ENCODE measurements at regions not wholly inside any gene's neighbourhood (a gene's known extent, or its start where the extent isn't known, plus 50 kb on each side); places are given as distances from the start of the nearest gene placed in this dataset.

DNA sequence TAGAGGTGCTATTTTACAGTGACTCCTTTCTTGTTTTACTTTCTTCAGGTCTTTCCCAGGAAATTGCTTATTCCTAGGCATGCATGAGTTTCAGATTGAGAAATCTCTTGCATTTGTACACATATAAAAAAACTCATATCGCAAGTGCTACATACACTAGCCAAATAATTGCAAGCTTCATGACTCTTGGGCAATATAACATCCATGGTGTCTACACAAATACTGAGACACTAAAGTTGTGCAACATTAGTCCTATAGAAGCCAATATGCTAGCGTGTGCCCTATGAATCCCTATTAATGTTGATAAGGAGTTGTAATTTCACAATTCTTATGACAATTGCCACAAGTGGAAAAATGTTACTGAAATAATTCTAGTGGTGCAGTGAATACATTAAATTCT lies 591.0 kb downstream of the ADGRL2 start:
- H3K4me1 ChIP-seq (ENCODE audit: low read depth) = no peaks in the 10 kb centered on the region
- no peaks in the 10 kb centered on the region for H3K27me3 ChIP-seq
- H3K9me3 ChIP-seq (ENCODE audit: low read depth) = no peaks in the 10 kb centered on the region
- TF ChIP-seq, protein P1, sequence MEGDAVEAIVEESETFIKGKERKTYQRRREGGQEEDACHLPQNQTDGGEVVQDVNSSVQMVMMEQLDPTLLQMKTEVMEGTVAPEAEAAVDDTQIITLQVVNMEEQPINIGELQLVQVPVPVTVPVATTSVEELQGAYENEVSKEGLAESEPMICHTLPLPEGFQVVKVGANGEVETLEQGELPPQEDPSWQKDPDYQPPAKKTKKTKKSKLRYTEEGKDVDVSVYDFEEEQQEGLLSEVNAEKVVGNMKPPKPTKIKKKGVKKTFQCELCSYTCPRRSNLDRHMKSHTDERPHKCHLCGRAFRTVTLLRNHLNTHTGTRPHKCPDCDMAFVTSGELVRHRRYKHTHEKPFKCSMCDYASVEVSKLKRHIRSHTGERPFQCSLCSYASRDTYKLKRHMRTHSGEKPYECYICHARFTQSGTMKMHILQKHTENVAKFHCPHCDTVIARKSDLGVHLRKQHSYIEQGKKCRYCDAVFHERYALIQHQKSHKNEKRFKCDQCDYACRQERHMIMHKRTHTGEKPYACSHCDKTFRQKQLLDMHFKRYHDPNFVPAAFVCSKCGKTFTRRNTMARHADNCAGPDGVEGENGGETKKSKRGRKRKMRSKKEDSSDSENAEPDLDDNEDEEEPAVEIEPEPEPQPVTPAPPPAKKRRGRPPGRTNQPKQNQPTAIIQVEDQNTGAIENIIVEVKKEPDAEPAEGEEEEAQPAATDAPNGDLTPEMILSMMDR (IDR thresholded peaks at IDR 0.05; ENCODE audit: low read depth, low read length) = no peak
- peak in 1 of 2 donors; percentile 9 for DNase-seq (ENCODE audit: low read depth in 1 of 2, low spot score in 1 of 2)
- H3K36me3 ChIP-seq = no peaks in the 10 kb centered on the region
- no peak overlapping the region for H3K4me3 ChIP-seq
- H3K27ac ChIP-seq = no peak overlapping the region

DNA sequence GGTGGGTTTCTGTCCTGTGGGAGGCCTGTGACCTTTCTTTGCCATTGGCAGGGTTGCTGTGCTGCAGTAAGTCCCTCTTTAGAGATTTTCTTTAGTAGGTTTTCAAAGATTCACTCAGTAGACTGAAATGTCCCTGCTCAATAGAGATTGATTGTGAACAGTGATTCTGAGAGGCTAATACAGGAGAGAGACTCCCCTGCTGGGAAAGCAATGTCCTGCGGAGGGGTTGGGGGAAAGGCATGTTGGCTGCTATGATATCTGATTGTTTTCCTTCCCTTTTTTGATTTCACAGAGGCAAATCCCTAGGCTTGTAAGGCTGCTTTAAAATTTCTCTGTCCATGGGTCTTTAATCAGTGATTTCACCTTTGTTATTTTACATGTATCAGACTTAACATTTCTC lies 589.9 kb downstream of the ADGRL2 start:
- H3K27me3 ChIP-seq = no peaks in the 10 kb centered on the region
- TF ChIP-seq, protein P1 (IDR thresholded peaks at IDR 0.05; ENCODE audit: low read depth, low read length) = no peak
- H3K27ac ChIP-seq = no peak overlapping the region
- DNase-seq (ENCODE audit: low read depth in 1 of 2, low spot score in 1 of 2) = no peak
- no peak overlapping the region for H3K4me3 ChIP-seq
- H3K36me3 ChIP-seq = no peaks in the 10 kb centered on the region
- no peaks in the 10 kb centered on the region for H3K9me3 ChIP-seq (ENCODE audit: low read depth)
- H3K4me1 ChIP-seq (ENCODE audit: low read depth) = no peaks in the 10 kb centered on the region

DNA sequence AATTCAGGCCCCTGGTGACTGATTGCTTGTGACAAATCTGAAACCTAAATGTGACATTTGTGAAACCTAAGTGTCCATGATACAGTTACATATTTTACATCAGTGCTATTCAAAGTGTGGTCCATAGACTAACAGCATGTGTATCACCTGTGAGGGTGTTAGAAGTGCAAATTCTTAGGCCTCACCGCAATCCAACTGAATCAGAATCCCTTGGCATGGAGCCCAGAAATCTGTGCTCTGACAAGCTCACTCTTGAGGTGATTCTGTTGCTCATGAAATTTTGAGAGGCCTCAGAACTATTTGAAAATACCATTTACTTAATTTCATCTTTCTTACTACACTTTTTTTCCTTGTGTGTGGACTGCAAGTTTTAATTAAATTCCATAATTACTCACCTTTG lies 587.9 kb downstream of the ADGRL2 start:
- Histone ChIP-seq H3K9me3 (ENCODE audit: low read depth) (no peaks in the 10 kb centered on the region), H3K4me3 (no peak overlapping the region), H3K27me3 (no peaks in the 10 kb centered on the region), H3K27ac (no peak overlapping the region), H3K4me1 (ENCODE audit: low read depth) (no peaks in the 10 kb centered on the region), H3K36me3 (no peaks in the 10 kb centered on the region)
- TF ChIP-seq, protein P1 (IDR thresholded peaks at IDR 0.05; ENCODE audit: low read depth, low read length) = no peak
- peak; percentile 4 to 71 for DNase-seq (ENCODE audit: low read depth in 1 of 2, low spot score in 1 of 2)

DNA sequence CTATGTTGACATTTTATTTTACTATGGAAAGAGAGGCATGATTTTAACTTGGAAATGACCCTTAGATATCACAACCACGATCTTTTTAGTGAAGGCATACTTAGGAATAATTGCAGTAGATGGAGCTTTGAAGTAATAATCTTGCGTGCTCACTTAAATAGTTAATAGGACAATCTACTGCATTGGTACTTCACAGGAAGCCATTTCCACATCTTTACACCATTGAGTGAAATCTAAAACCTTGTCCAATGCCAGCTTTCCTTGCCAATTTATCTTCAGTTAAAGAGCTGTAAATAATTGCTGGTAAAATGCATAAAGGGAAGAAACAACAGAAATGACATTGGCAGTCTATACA lies 586.3 kb downstream of the ADGRL2 start:
- no peak for DNase-seq (ENCODE audit: low read depth in 1 of 2, low spot score in 1 of 2)
- no peaks in the 10 kb centered on the region for H3K4me1 ChIP-seq (ENCODE audit: low read depth)
- no peak overlapping the region for H3K27ac ChIP-seq
- H3K36me3 ChIP-seq = no peaks in the 10 kb centered on the region
- TF ChIP-seq, protein P1 (IDR thresholded peaks at IDR 0.05; ENCODE audit: low read depth, low read length) = no peak
- no peaks in the 10 kb centered on the region for H3K27me3 ChIP-seq
- no peak overlapping the region for H3K4me3 ChIP-seq
- H3K9me3 ChIP-seq (ENCODE audit: low read depth) = no peaks in the 10 kb centered on the region

DNA sequence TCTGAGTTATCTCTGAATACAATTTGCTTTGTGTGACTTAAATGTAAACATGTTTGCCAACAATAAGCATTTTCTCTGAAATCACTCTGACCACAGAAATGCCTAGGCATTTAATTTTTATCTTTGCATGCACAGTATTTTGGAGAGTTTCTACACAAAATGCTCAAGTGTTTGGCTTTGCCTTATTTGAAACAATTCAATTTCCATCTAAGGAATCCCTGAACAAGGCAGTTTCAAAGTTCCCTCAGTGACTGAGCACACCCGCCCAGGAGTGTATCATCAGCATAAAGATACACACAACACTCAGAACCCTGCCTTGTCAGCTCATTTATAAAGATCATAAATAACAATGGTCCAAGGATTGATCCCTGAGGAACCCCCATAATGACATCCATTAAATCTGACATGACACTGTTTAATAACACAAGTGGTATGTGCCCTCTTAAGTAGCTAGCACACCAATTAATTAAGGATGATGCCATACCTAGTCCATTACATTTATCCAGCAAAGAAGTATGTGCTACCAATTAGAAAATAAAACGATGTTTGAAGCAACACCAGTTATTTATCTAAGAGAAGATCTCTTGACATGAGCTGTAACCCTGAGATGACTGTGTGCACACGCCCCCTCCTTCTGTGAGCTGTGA lies 585.8 kb downstream of the ADGRL2 start:
- no peak for DNase-seq (ENCODE audit: low read depth in 1 of 2, low spot score in 1 of 2)
- Histone ChIP-seq H3K36me3 (no peaks in the 10 kb centered on the region), H3K9me3 (ENCODE audit: low read depth) (no peaks in the 10 kb centered on the region), H3K27ac (no peak overlapping the region), H3K4me3 (no peak overlapping the region), H3K27me3 (no peaks in the 10 kb centered on the region), H3K4me1 (ENCODE audit: low read depth) (no peaks in the 10 kb centered on the region)
- TF ChIP-seq, protein P1 (IDR thresholded peaks at IDR 0.05; ENCODE audit: low read depth, low read length) = no peak
